AG04449 (cell line): ENCODE measurements at regions not wholly inside any gene's neighbourhood (a gene's known extent, or its start where the extent isn't known, plus 50 kb on each side); places are given as distances from the start of the nearest gene placed in this dataset.

Experiments used
- CTCF ChIA-PET: fragments of 350-600 bp; formaldehyde crosslinking; extraction: SDS; loops from one replicate; lab custom pipeline; 2021; ENCODE audit warnings: antibody characterized with exemption; lab: Yijun Ruan, JAX
- POLR2A ChIA-PET: fragments of 400-600, 350-600 bp; formaldehyde crosslinking; extraction: SDS; loops from one replicate; lab custom pipeline; 2020; ENCODE audit warnings: antibody characterized with exemption, inconsistent platforms; lab: Yijun Ruan, JAX
- DNase-seq: peaks from one replicate; pipeline ENCODE4 v3.0.0-alpha.2; 2010; ENCODE audit warnings: low read depth, low spot score
- H3K4me3 ChIP-seq: 2 replicates; pipeline ENCODE4 v1.5.1; 2011; ENCODE audit warnings: low read depth, mild to moderate bottlenecking, control low read depth, low read length
- CTCF ChIP-seq: IDR thresholded peaks from one replicate; pipeline ENCODE4 v1.5.1; 2011; ENCODE audit warnings: mild to moderate bottlenecking, moderate library complexity, low read length, control low read depth, inconsistent platforms; ENCODE audit not compliant: insufficient read depth; ENCODE audit errors: missing control alignments

- POLR2A ChIA-PET, result no interaction called here
- CTCF ChIA-PET, result no interaction called here
- no peak for DNase-seq
- TF ChIP-seq CTCF, result no peak
- H3K4me3 ChIP-seq, result no peak overlapping the region
These were observed 82.0 kb upstream of the JAK1 start for GRCh38 chr1:65048335-65048734.

GRCh38 chr1:65049941-65050713 lies 83.8 kb upstream of the JAK1 start:
- CTCF ChIA-PET, result interaction anchor here (0.8 to 1.9 kb wide), 4 partner anchors 15 to 637 kb away, joined by 3 to 7 read pairs (median 5); no protein-coding TSS in a partner anchor
- no peak for TF ChIP-seq CTCF
- POLR2A ChIA-PET, result no interaction called here
- no peak for DNase-seq
- H3K4me3 ChIP-seq, result no peak overlapping the region

GRCh38 chr1:65050735-65051134 lies 84.4 kb upstream of the JAK1 start:
- no peak for DNase-seq
- TF ChIP-seq CTCF, result no peak
- CTCF ChIA-PET, result interaction anchor here (0.8 to 1.9 kb wide), 5 partner anchors 14 to 640 kb away, joined by 3 to 7 read pairs (median 5); no protein-coding TSS in a partner anchor
- no peak overlapping the region for H3K4me3 ChIP-seq
- POLR2A ChIA-PET, result no interaction called here

GRCh38 chr1:65054481-65054880 lies 88.1 kb upstream of the JAK1 start:
- DNase-seq, result no peak
- POLR2A ChIA-PET, result no interaction called here
- H3K4me3 ChIP-seq, result no peak overlapping the region
- CTCF ChIA-PET, result interaction anchor here (1.5 kb wide), 2 partner anchors 633 kb away, joined by 3 read pairs; no protein-coding TSS in a partner anchor
- TF ChIP-seq CTCF, result no peak

- no peak overlapping the region for H3K4me3 ChIP-seq
- TF ChIP-seq CTCF, result no peak
- ChIA-PET CTCF (interaction anchor here (1.1 to 1.5 kb wide), 3 partner anchors 10 to 632 kb away, joined by 3 read pairs; no protein-coding TSS in a partner anchor), POLR2A (no interaction called here)
- DNase-seq, result no peak
These were observed 89.4 kb upstream of the JAK1 start for GRCh38 chr1:65055747-65056146.

- ChIA-PET CTCF (interaction anchor here (1.1 to 1.5 kb wide), 3 partner anchors 9 to 631 kb away, joined by 3 read pairs; no protein-coding TSS in a partner anchor), POLR2A (no interaction called here)
- TF ChIP-seq CTCF, result no peak
- no peak overlapping the region for H3K4me3 ChIP-seq
- no peak for DNase-seq
These were observed 89.9 kb upstream of the JAK1 start for GRCh38 chr1:65056234-65056633.
